ENCODE measurements at regions not wholly inside any gene's neighbourhood (a gene's known extent, or its start where the extent isn't known, plus 50 kb on each side); places are given as distances from the start of the nearest gene placed in this dataset.
"Not testable (repeated sequence)": the region's sequence is repeated elsewhere in the genome, so short reads cannot be mapped to it uniquely, and the experiment has no call there.

GRCh38 chr14:22285991-22286390, 303.0 kb downstream of the DAD1 start:
- no peak for DNase-seq

- DNase-seq, result no peak
Observed at GRCh38 chr14:22282949-22283348, 306.1 kb downstream of the DAD1 start.

GRCh38 chr14:22282417-22282816, 306.6 kb downstream of the DAD1 start:
- DNase-seq, result no peak

GRCh38 chr14:22281447-22281874, 307.6 kb downstream of the DAD1 start:
- not testable (repeated sequence) for DNase-seq

GRCh38 chr14:22280497-22281316, 308.3 kb downstream of the DAD1 start:
- DNase-seq, result no peak

GRCh38 chr14:22276913-22277816, 311.9 kb downstream of the DAD1 start:
- no peak for DNase-seq

GRCh38 chr14:22271838-22272799, 316.9 kb downstream of the DAD1 start:
- no peak for DNase-seq

- no peak for DNase-seq
Observed at GRCh38 chr14:22268875-22269274, 320.1 kb downstream of the DAD1 start.

GRCh38 chr14:22266683-22267082, 322.3 kb downstream of the DAD1 start:
- no peak for DNase-seq

- DNase-seq, result no peak
Observed at GRCh38 chr14:22266142-22266442, 322.9 kb downstream of the DAD1 start.

GRCh38 chr14:22265319-22266141, 323.5 kb downstream of the DAD1 start:
- DNase-seq, result no peak

- DNase-seq, result no peak
Observed at GRCh38 chr14:22264759-22265158, 324.3 kb downstream of the DAD1 start.

GRCh38 chr14:22263961-22264360, 325.1 kb downstream of the DAD1 start:
- DNase-seq, result no peak

- DNase-seq, result no peak
Observed at GRCh38 chr14:22262881-22263280, 326.1 kb downstream of the DAD1 start.

GRCh38 chr14:22255017-22255950, 333.7 kb downstream of the DAD1 start:
- DNase-seq, result no peak

- no peak for DNase-seq
Observed at GRCh38 chr14:22252686-22253085, 336.3 kb downstream of the DAD1 start.

GRCh38 chr14:22251090-22251489, 337.9 kb downstream of the DAD1 start:
- no peak for DNase-seq

GRCh38 chr14:22249770-22250169, 339.3 kb downstream of the DAD1 start:
- no peak for DNase-seq

- no peak for DNase-seq
Observed at GRCh38 chr14:22243971-22244581, 344.9 kb downstream of the DAD1 start.

- not testable (repeated sequence) for DNase-seq
Observed at GRCh38 chr14:22238320-22238719, 350.7 kb downstream of the DAD1 start.
